D341Med (cell line): ENCODE measurements at regions not wholly inside any gene's neighbourhood (a gene's known extent, or its start where the extent isn't known, plus 50 kb on each side); places are given as distances from the start of the nearest gene placed in this dataset.

ENCODE experiments used
- DNase-seq: peaks from one replicate; pipeline ENCODE4 v3.0.0; 2012; ENCODE audit warnings: low spot score

DNA sequence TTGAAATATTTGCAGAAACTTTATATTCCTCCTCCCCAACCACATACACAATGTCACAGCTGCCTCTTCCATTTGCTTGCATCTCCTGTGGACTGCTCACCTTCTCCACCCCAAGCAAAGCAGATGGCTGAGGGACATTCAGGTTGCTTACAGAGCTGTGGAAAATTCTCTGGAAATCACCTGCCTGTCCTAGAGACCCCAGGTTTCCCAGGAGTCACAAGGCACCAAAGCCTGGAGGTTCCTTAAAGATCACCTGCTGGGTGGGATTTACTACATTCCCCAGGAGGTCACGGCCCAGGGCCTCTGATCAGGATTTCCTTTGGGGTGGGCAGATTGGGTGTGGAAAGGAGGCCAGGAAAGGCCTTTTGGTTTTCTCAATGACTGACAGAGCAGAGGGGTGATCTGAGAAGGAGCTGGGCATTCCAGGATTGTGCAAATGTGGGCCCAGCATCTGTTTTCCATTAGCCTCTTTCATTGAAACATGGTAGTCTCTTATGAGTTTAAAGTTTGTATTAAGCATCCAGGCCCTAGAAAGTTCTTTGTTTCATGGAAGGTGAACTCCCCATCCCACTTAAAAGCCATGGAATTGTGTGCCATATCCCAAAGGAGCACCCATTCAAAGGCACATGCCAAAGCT is 410.7 kb upstream of the TNP1 start:
- DNase-seq: no peak

- no peak for DNase-seq
Observed at GRCh38 chr2:217269701-217270484, 410.0 kb upstream of the TNP1 start.

DNA sequence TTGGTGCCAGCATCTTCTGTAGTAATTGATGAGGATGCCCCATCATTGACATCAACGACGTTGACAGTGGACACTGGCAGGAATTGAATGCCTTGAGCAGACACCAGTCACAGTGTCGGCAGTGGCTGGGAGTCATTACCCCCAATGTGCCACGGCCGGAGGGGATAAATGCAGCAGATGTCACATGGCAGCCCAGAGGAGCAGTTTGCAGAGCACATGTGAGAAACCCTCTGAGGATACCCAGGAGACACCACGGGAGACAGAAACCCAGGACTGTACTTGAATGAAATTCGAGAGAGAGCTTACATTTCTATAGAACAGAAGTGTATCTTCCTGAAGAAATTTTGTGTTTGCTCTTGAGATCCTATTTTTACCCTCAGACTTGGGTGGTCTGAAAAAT is 409.1 kb upstream of the TNP1 start:
- no peak for DNase-seq

DNA sequence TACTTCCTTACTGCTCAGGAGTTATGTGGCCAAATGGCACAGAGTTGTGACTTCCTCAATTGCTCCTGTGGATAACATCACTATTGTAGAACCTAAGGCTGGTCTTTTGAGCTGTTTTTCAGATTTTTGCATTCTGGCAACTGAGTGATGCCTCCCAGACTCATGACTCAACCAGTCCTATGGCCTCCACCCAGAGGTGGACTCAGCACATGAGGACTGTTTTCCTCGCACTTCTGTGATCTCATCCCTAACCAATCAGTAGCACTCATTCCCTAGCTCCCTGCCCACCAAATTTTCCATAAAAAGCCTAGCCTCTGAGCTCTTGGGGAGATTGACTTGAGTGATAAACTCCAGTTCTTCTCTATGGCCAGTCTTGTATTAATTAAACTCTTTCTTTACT is 407.9 kb upstream of the TNP1 start:
- DNase-seq: no peak

DNA sequence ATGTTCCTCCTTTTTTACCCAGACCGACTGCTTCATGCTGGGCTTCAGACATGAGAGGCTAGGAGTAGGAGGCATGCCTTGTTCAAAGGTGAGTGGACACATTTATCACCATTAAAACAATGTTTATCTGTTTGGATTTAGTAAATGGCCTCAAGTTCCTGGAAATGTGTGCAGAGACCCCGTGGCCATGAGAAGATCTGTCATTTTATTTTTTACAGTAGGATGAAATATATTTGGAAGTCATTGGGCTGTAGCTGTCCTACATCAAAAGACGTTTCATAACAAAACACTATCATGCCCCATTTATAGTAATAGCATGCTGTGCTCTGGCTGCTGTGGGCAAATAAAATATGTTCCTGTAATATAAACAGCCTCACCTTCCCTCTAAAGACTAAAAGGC is 403.9 kb upstream of the TNP1 start:
- no peak for DNase-seq

DNA sequence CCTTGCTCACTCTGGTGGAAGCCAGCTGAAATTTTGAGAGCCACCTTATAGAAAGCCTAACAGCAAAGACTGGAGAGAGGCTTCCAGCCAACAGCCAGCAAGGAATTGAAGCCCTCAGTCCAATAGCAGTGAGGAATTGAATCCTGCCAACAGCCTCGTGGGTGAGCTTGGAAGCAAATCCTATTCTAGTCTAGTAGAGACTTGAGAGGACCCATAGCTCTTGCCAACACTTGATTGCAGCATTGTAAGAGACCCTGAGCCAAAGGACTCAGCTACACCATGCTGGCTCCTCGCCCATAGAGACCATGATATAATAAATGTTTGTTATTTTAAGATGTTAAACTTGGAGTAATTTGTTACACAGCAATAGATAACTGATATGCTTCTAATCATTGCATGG is 403.0 kb upstream of the TNP1 start:
- DNase-seq: no peak

DNA sequence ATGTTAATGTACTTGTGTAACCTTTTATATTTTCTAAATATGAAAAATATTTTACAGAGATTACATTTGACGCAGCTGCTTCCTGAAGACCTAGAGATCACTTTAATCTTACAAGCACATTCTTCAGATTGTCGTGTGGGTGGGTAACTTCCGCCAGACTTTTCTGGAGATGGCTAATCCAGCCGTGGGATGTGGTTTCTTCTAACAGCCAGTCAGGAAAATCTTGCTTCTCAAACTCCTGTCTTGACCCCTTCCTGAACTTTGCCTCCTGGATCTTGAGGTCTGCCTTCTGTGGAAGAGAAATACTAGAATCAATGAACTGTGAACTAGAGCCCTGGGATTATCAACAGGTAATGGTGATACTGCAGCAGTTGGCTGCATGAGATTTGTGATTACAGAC is 401.6 kb upstream of the TNP1 start:
- DNase-seq: no peak

GRCh38 chr2:217260441-217261115 is 400.7 kb upstream of the TNP1 start:
- DNase-seq: no peak

DNA sequence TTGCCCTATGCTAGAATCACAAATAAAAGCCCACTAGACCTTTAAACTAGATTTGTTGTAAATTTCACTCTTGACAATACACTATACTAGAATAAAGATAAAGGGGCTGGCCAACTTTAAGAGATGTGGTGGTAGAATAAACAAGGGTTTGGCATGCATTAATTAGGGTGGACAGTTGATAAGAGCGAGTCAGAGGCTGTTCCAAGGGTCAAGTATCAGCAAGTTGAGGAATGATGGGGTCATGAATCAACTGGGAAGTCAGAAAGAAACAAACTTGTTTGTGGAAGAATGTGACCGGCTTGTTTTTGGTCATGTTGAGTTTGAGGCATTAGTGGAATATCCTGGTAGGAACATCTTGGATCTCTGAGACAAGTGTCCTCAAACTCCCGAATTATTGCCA is 398.3 kb upstream of the TNP1 start:
- DNase-seq: no peak

- DNase-seq: no peak
Observed at GRCh38 chr2:217256251-217256650, 396.4 kb upstream of the TNP1 start.

DNA sequence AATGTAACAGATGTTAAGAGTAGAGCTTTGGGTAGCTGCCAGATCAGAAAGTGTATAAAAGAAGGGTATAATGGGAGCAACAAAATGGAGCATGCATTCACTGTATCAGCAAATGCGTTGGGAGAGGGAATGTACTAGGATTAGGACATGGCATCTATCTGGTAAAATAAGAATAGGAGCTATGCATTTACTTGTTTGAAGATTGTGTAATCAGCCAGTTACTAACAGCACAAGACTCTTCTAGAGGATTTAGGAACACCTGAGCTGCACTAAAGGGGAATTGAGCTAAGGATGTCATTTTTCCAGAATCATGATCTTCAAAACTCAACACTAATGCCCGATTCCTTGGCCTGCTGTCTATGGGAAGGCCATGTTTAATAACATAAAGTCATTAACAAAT is 394.2 kb upstream of the TNP1 start:
- DNase-seq: no peak

DNA sequence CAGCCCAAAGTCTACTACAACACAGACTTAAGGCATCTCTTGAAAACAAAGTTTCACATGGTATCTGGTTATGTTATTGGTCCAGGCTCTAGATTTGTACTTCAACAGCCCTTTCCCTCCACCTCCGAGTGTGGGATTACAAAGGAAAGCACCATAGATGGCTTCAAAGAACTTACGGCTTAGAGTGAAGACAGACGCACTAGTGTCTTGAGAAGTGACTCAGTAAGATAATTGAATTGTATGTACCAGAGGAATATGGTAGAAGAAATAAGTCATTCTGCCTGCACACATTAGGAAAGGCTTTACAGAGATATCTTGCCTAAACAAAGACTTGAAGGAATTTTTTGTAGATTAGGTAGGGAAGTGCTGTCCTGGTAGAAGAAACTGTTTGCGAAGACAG is 392.3 kb upstream of the TNP1 start:
- no peak for DNase-seq

DNA sequence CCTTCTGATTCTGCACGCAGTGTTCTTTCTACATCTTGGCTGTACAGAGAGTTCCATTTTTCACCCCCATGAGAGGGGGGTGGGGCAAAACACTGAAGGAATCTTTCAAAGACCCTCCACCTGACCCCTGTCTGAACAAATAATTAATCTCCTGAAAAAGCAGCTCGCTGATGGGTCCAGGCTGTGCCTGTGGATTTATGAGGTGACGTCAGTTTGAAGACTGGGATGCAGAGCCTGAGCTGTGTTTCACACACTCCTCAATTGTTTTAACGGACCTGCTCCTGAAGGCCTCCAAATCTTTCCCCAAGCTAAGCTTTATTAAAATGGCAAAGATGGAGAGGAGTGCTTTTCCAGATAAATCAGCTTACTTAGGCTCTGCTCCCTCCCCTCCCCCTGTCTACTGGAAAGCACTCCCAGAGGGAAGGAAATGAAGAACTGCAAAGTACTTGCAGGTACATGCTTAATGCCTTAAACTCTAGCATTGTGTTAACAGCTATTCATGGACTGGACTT is 390.2 kb upstream of the TNP1 start:
- no peak for DNase-seq

DNA sequence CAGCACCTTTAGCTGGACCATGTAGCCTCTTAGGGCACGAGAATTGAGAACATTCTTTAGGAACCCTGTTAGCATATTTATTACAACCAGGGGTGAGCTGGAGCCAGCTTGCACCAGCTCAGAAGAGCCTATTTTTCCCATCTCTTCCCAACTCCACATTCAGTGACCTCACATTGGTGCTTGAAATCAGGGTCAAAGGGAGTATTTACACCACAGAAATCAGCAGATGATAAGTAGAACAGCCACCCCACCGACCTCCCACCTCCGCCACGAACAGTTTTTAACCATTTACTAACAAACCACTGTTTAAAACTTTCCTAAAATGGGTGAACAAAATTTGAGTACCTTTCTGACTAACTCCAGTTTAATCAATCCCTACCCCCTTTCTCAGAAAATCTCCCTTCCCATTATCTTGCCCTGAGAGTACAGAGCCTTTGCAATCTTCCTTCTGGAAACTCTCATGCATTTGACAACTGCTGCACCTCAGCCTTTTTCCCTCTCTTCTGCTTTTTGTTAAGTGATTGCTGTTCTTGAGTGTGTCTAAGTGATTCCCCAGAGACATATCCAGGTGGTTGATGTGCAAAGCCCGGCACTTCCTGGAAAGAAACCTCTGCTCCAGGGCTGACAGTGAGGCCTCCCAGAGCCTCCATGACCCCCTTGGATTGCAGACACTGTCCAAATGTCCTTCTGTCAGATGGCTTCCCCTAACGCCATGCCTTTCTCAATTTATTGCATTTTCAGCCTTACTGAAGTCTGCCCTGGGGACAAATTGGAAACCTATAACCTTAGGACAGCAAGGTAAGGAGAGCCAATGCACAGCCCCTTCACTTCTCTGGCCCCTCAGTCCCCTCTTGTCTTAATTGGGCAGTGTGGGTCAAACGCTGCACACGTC is 389.5 kb upstream of the TNP1 start:
- DNase-seq: no peak

DNA sequence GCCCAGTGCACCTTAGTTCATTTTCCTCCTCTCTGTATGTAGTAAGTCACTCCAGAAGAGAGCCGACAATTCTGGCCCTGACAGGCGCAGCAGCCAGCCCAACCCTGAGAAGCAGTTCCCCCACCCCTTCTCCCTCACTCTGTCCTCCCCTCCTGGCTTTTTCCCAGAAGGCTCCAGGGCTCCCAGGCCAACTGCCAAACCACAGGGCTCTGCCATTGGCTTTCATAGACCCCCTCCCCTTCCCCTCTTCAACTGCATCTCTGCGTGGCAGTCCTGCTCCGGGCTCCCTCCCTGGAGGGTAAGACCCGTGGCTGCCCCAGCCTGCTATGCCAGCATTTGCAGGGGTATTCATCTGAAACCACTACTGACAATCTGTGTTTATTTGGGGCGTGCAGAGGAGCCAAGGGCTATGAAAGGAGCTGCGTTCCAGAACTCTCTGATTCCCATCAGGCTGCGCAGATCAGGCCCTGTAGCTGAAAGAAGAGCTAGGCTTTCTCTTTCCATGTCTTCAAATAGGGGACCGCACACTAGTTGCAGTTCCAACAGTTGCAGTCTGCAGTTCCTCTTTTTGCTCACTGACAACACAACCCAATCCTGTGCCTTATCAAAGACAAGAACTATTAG is 388.6 kb upstream of the TNP1 start:
- no peak for DNase-seq

- no peak for DNase-seq
Observed at GRCh38 chr2:217247476-217247875, 387.6 kb upstream of the TNP1 start.

DNA sequence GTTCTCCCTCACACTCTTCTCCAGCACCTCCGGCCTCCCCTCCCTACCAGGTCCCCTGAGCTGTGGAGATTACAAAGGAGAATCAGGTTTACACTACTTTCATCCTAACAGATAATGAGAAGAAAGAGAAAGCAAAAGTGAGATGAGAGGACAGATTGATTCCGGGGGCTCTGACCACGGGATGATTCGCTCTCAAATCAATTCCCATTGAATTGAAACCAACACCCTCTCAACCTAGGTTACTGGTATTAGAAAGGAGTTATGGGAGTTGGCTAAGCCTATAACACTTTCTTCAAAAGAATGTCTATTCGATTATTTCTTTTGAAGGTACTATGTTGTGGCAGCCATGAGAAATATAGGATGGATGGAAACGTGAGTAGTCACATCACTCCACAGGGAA is 386.2 kb upstream of the TNP1 start:
- no peak for DNase-seq

DNA sequence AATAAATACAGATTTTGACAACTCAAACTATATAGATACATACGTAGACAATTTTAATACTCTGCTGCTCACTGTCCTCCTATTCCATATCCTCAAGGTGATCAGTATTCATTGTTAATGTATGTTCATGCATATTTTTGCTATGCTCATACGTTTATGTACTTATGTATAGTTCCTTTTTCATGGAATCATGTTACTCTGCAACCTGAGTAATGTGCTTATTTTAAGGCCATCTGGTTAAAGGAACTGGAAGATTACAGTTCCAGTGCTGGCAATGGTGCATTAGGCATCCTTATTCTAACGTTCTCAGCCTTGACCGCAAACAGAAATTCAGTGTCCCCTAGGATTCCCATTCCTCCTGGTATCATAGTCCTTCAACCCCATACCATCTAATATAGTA is 385.0 kb upstream of the TNP1 start:
- DNase-seq: no peak

DNA sequence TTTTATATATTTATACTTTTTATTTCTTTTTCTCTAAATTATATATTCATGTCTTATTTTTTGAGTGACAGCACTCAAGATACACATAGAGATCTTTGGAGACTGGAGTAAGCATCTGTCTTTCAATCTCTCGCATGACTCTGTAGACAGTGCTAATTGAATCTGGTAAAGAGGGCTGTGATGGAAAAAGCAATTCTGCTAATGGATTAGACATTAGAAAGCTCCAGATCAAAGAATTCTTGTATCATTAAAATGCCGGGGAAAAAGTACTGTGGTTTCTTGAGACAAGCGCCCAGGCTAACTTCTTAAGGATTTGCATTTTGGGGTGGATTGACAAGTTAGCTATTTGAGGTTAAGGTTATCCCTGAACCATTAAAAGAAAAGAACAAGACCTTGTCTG is 383.1 kb upstream of the TNP1 start:
- DNase-seq: no peak

DNA sequence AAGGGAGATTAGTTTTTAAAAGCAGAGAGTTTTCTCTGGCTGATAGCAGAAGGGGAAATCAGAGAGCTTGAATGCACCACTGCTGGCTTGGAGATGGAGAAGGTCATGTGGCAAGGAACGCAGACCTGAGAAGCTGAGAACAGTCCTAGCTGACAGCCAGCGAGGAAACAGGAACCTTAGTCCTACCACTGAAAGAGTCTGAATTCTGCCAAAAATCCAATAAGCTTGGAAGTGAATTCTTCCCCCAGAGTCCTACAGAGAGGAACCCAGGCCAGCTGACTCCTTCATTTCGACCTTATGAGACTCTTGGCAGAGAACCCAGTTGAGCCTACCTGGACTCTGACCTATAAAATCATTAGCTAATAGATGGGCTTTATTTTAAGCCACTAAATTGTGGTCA is 371.9 kb upstream of the TNP1 start:
- DNase-seq: no peak

GRCh38 chr2:217231212-217231611 is 371.3 kb upstream of the TNP1 start:
- no peak for DNase-seq

DNA sequence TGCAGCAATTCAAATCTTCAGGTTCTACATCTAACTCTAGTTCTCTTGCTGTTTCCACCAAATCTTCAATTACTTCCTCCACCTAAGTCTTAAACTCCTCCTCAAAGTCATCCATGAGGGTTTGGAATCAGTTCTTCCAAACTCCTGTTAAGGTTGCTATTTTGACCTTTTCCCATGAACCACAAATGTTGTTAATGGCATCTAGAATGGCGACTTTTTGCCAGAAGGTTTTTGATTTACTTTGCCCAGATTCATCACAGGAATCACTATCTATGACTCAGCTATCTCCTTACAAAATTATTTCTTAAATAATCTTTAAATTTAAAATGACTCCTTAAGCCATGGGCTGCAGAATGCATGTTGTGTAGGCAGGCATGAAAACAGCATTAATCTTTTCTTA is 368.9 kb upstream of the TNP1 start:
- no peak for DNase-seq
